H9 (cell line): ENCODE measurements at regions not wholly inside any gene's neighbourhood (a gene's known extent, or its start where the extent isn't known, plus 50 kb on each side); places are given as distances from the start of the nearest gene placed in this dataset.

Experiments used
- DNase-seq: peaks from one replicate; pipeline ENCODE4 v3.0.0-alpha.2; 2017
- H2AFZ ChIP-seq: one replicate; pipeline ENCODE4 v1.6.1; 2013; ENCODE audit warnings: mild to moderate bottlenecking, low read length, control low read depth, moderate library complexity
- H2AK5ac ChIP-seq: 2 replicates; pipeline ENCODE4 v1.6.1; 2013; ENCODE audit warnings: low read length, control low read depth, mixed read lengths; ENCODE audit not compliant: insufficient read length
- H2BK120ac ChIP-seq: one replicate; pipeline ENCODE4 v1.6.1; 2013; ENCODE audit warnings: low read depth, mild to moderate bottlenecking, low read length, control low read depth, inconsistent platforms; ENCODE audit not compliant: poor library complexity, severe bottlenecking
- H2BK12ac ChIP-seq: 2 replicates; pipeline ENCODE4 v1.6.1; 2013; ENCODE audit warnings: low read length, control low read depth, mixed read lengths, low read depth; ENCODE audit not compliant: insufficient read length
- H2BK15ac ChIP-seq: 2 replicates; pipeline ENCODE4 v1.6.1; 2013; ENCODE audit warnings: low read depth, low read length, control low read depth
- H2BK20ac ChIP-seq: one replicate; pipeline ENCODE4 v1.6.1; 2013; ENCODE audit warnings: low read depth, mild to moderate bottlenecking, low read length, control low read depth, inconsistent platforms; ENCODE audit not compliant: poor library complexity, severe bottlenecking
- H2BK5ac ChIP-seq: 2 replicates; pipeline ENCODE4 v1.6.1; 2013; ENCODE audit warnings: low read length, control low read depth, mixed read lengths; ENCODE audit not compliant: insufficient read length
- H3K14ac ChIP-seq: 2 replicates; pipeline ENCODE4 v1.6.1; 2013; ENCODE audit warnings: low read length, control low read depth; ENCODE audit not compliant: insufficient read depth
- H3K18ac ChIP-seq: 2 replicates; pipeline ENCODE4 v1.6.1; 2013; ENCODE audit warnings: low read depth, mild to moderate bottlenecking, mixed read lengths, low read length, control low read depth; ENCODE audit not compliant: insufficient read length
- H3K23ac ChIP-seq: 2 replicates; pipeline ENCODE4 v1.6.1; 2013; ENCODE audit warnings: low read length, control low read depth, mixed read lengths, low read depth; ENCODE audit not compliant: insufficient read length
- H3K23me2 ChIP-seq: 2 replicates; pipeline ENCODE4 v1.6.1; 2013; ENCODE audit warnings: low read depth, mild to moderate bottlenecking, mixed read lengths, low read length, control low read depth; ENCODE audit not compliant: insufficient read length, poor library complexity, severe bottlenecking
- H3K27ac ChIP-seq: 2 replicates; pipeline ENCODE4 v1.5.1; 2013; ENCODE audit warnings: low read length, control low read depth, mixed read lengths, low read depth; ENCODE audit not compliant: insufficient read length
- H3K27me3 ChIP-seq: 2 replicates; pipeline ENCODE4 v1.6.1; 2013; ENCODE audit warnings: low read length, control low read depth, inconsistent platforms; ENCODE audit not compliant: insufficient read depth
- H3K4ac ChIP-seq: 2 replicates; pipeline ENCODE4 v1.6.1; 2013; ENCODE audit warnings: low read depth, mild to moderate bottlenecking, control low read depth, inconsistent platforms, low read length, moderate library complexity
- H3K4me1 ChIP-seq: 2 replicates; pipeline ENCODE4 v1.6.1; 2013; ENCODE audit warnings: low read length, control low read depth, inconsistent platforms; ENCODE audit not compliant: insufficient read depth
- H3K4me2 ChIP-seq: 2 replicates; pipeline ENCODE4 v1.6.1; 2013; ENCODE audit warnings: low read length, control low read depth, mixed read lengths; ENCODE audit not compliant: insufficient read length, insufficient read depth
- H3K56ac ChIP-seq: 2 replicates; pipeline ENCODE4 v1.6.1; 2013; ENCODE audit warnings: low read depth, mild to moderate bottlenecking, mixed read lengths, low read length, control low read depth; ENCODE audit not compliant: insufficient read length
- H3K79me1 ChIP-seq: 2 replicates; pipeline ENCODE4 v1.6.1; 2013; ENCODE audit warnings: low read depth, mild to moderate bottlenecking, moderate library complexity, low read length, control low read depth, inconsistent platforms; ENCODE audit not compliant: insufficient read depth, poor library complexity, severe bottlenecking
- H3K79me2 ChIP-seq: 2 replicates; pipeline ENCODE4 v1.6.1; 2013; ENCODE audit warnings: low read length, control low read depth, inconsistent platforms; ENCODE audit not compliant: insufficient read depth
- H3K9ac ChIP-seq: 2 replicates; pipeline ENCODE4 v1.6.1; 2013; ENCODE audit warnings: low read length, control low read depth, mixed read lengths; ENCODE audit not compliant: insufficient read length; ENCODE audit errors: extremely low read depth
- H3K9me3 ChIP-seq: one replicate; pipeline ENCODE4 v1.6.1; 2013; ENCODE audit warnings: low read depth, low read length, inconsistent platforms; ENCODE audit not compliant: control insufficient read depth
- H3T11ph ChIP-seq: one replicate; pipeline ENCODE4 v1.6.1; 2013; ENCODE audit warnings: mild to moderate bottlenecking, low read length, control low read depth, inconsistent platforms
- H4K20me1 ChIP-seq: one replicate; pipeline ENCODE4 v1.6.1; 2013; ENCODE audit not compliant: control insufficient read depth, insufficient read length, insufficient read depth
- H4K5ac ChIP-seq: 2 replicates; pipeline ENCODE4 v1.6.1; 2013; ENCODE audit warnings: low read depth, mild to moderate bottlenecking, mixed read lengths, low read length, control low read depth; ENCODE audit not compliant: insufficient read length
- H4K8ac ChIP-seq: replicated peaks from 2 replicates; pipeline ENCODE4 v1.6.1; 2013; ENCODE audit warnings: low read length, control low read depth, mixed read lengths, low read depth; ENCODE audit not compliant: insufficient read length
- H4K91ac ChIP-seq: 2 replicates; pipeline ENCODE4 v1.6.1; 2013; ENCODE audit warnings: low read depth, mild to moderate bottlenecking, moderate library complexity, mixed read lengths, low read length, control low read depth; ENCODE audit not compliant: insufficient read length
- H3K27ac Mint-ChIP-seq, 3 experiments: 2 replicates in 2 of 3; 3 replicates in 1 of 3; pipeline ENCODE4 v1.8.0; 2020 to 2021; ENCODE audit warnings: mixed read lengths in 3 of 3, mild to moderate bottlenecking in 1 of 3, moderate library complexity in 1 of 3
- H3K27me3 Mint-ChIP-seq: 2 replicates; pipeline ENCODE4 v1.8.0; 2021; ENCODE audit warnings: low read depth, mild to moderate bottlenecking, moderate library complexity, mixed read lengths
- H3K36me3 Mint-ChIP-seq, 3 experiments: 2 replicates in 2 of 3; 3 replicates in 1 of 3; pipeline ENCODE4 v1.8.0; 2020 to 2021; ENCODE audit warnings: low read depth in 3 of 3, mixed read lengths in 3 of 3; ENCODE audit not compliant: insufficient read depth in 1 of 3
- H3K4me1 Mint-ChIP-seq, 2 experiments: 2 replicates each; pipeline ENCODE4 v1.8.0; 2020; ENCODE audit warnings: mixed read lengths in 2 of 2
- H3K4me3 Mint-ChIP-seq, 2 experiments: 2 replicates in 1 of 2; 3 replicates in 1 of 2; pipeline ENCODE4 v1.8.0; 2020 to 2021; ENCODE audit warnings: mild to moderate bottlenecking in 2 of 2, mixed read lengths in 2 of 2, moderate library complexity in 1 of 2
- H3K9me3 Mint-ChIP-seq, 2 experiments: 2 replicates in 1 of 2; 3 replicates in 1 of 2; pipeline ENCODE4 v1.8.0; 2020; ENCODE audit warnings: mild to moderate bottlenecking in 2 of 2, mixed read lengths in 2 of 2, moderate library complexity in 1 of 2
- WGBS: extraction: QIAGEN DNeasy Blood & Tissue Kit; methylation state at CpG from one replicate; pipeline ENCODE4 v1.1.7; 2013; ENCODE audit warnings: missing lambda C conversion rate, low lambda C conversion rate, mixed read lengths; ENCODE audit not compliant: insufficient read length; ENCODE audit errors: extremely low coverage; 5-methylcytosine and 5-hydroxymethylcytosine counted together
- TF ChIP-seq, protein P1 (sequence below): fragments of 200-600 bp; sonication (generic); conservative IDR thresholded peaks from 3 replicates; pipeline ENCODE4 v1.8.0; 2021; ENCODE audit warnings: antibody characterized with exemption, mild to moderate bottlenecking

DNA sequence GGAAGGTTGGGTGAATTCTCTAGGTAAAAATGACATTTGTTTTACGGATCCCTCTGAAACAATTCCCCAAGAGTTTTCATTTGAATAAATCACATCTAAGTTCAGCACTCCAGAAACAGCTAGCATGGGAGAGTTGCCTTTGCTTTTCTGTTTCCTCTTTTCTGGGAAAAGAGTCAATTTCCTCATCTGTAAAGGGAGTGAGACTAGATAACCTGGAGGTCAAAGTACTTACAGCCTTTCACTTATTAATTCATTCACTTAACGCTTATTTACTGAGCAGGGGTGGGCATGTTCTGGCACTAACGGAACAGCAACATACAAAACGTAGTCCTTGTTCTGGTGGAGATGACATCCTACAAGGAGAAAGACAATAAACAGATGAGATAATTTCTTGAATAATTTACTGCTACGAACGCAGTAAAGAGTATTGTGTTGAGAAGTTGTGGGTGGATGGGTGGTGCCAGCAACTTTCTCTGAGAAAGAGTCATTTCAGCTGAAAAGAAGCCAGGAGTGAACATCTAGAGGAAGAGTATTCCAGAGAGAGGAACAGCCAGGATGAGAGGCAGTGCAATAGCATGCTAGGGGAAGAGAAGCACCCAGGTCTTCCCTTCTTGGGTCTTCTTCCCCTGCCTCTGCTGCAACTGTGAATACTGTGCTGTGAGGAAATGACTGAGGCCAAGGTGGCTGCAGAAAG is 335.6 kb downstream of the ZSWIM6 start:
- no peak overlapping the region for H4K5ac ChIP-seq
- no peaks in the 10 kb centered on the region; the same call in 1 of the 2 replicates for H3K27me3 Mint-ChIP-seq
- no peak overlapping the region for H3K14ac ChIP-seq
- H3T11ph ChIP-seq = no peak overlapping the region
- H4K20me1 ChIP-seq = no peaks in the 10 kb centered on the region
- H3K4me2 ChIP-seq = no peak overlapping the region
- H3K79me1 ChIP-seq = no peaks in the 10 kb centered on the region
- no peak overlapping the region for H3K4ac ChIP-seq
- no peak overlapping the region for H3K18ac ChIP-seq
- no peaks in the 10 kb centered on the region for H3K9me3 ChIP-seq
- H2BK15ac ChIP-seq = no peak overlapping the region
- no peak overlapping the region for H3K23ac ChIP-seq
- H3K56ac ChIP-seq = no peak overlapping the region
- H3K27me3 ChIP-seq = no peaks in the 10 kb centered on the region
- H3K9ac ChIP-seq = no peak overlapping the region
- no peak overlapping the region for H2BK20ac ChIP-seq
- H3K4me3 Mint-ChIP-seq = no peak overlapping the region
- no peaks in the 10 kb centered on the region for H3K9me3 Mint-ChIP-seq
- H2BK12ac ChIP-seq = no peak overlapping the region
- DNase-seq = no peak
- H3K36me3 Mint-ChIP-seq = no peaks in the 10 kb centered on the region
- no peak overlapping the region for H3K27ac Mint-ChIP-seq
- WGBS = no CpG with 5 or more reads among the region's 6 CpGs
- no peaks in the 10 kb centered on the region for H3K79me2 ChIP-seq
- no peak overlapping the region for H3K27ac ChIP-seq
- peaks cover 0 to under 1% of the 10 kb centered on the region in 2 experiments; a peak in 2 of 4 replicates for H3K4me1 Mint-ChIP-seq
- no peaks in the 10 kb centered on the region for H3K4me1 ChIP-seq
- H2AK5ac ChIP-seq = no peak overlapping the region
- no peak overlapping the region for H4K91ac ChIP-seq
- no peaks in the 10 kb centered on the region for H3K23me2 ChIP-seq
- no peak overlapping the region for H2BK5ac ChIP-seq
- TF ChIP-seq, protein P1, sequence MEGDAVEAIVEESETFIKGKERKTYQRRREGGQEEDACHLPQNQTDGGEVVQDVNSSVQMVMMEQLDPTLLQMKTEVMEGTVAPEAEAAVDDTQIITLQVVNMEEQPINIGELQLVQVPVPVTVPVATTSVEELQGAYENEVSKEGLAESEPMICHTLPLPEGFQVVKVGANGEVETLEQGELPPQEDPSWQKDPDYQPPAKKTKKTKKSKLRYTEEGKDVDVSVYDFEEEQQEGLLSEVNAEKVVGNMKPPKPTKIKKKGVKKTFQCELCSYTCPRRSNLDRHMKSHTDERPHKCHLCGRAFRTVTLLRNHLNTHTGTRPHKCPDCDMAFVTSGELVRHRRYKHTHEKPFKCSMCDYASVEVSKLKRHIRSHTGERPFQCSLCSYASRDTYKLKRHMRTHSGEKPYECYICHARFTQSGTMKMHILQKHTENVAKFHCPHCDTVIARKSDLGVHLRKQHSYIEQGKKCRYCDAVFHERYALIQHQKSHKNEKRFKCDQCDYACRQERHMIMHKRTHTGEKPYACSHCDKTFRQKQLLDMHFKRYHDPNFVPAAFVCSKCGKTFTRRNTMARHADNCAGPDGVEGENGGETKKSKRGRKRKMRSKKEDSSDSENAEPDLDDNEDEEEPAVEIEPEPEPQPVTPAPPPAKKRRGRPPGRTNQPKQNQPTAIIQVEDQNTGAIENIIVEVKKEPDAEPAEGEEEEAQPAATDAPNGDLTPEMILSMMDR = no peak
- H2BK120ac ChIP-seq = no peak overlapping the region
- no peak overlapping the region for H4K8ac ChIP-seq
- H2AFZ ChIP-seq = no peak overlapping the region
